DMS114 treated with DMSO at 0.1 percent for 48 hours (cell line): ENCODE measurements at regions not wholly inside any gene's neighbourhood (a gene's known extent, or its start where the extent isn't known, plus 50 kb on each side); places are given as distances from the start of the nearest gene placed in this dataset.
A peak's percentile ranks its signal among the peaks of the same experiment; 100 is the strongest.

Source experiments
- DNase-seq: peaks from one replicate; lab custom pipeline; 2025; ENCODE audit not compliant: unreplicated experiment; lab: John Stamatoyannopoulos, UW

- DNase-seq, result no peak
Measured at GRCh38 chr6:78577585-78577984, 289.8 kb upstream of the IRAK1BP1 start.

- DNase-seq, result no peak
Measured at GRCh38 chr6:78578430-78578829, 288.9 kb upstream of the IRAK1BP1 start.

- DNase-seq, result no peak
Measured at GRCh38 chr6:78580923-78581322, 286.4 kb upstream of the IRAK1BP1 start.

GRCh38 chr6:78583079-78583478 is 284.3 kb upstream of the IRAK1BP1 start:
- no peak for DNase-seq

DNA sequence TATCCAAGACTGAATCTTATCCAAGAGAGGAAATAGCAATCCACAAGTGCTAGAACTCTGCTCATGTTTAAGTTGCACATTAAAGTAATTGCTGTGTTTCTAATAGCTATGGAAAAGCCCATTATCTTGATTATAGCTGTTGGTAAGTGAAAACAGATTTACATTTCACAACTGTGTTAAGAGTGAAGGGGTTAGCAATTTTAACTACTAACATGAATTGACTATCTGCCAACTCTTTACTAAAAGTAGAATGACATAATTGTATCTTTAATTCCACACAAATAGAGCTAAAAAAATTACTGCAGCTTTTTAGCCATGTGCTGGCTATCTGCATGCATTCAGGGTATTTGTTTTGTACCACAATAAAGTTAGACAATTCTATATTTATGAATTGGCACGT is 277.9 kb upstream of the IRAK1BP1 start:
- no peak for DNase-seq

GRCh38 chr6:78593898-78594667 is 273.3 kb upstream of the IRAK1BP1 start:
- no peak for DNase-seq

DNA sequence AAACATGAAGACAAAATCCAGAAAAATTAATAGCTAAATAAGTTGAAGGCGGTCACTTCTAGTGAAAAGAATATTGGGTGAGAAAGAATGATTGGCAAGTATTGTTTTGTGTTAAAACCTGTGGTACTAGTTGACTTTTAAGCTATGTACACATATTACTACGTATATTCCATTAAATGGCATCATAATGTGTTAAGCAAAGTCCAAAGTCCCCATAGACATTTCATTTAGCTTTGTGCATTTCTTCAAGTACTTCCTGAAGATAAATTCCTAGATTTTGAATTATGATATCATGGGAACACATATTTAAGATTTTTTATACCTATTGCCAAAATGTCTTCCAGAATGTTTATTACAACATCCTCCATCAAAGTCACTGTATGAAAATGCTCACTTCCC is 272.7 kb upstream of the IRAK1BP1 start:
- DNase-seq, result no peak

DNA sequence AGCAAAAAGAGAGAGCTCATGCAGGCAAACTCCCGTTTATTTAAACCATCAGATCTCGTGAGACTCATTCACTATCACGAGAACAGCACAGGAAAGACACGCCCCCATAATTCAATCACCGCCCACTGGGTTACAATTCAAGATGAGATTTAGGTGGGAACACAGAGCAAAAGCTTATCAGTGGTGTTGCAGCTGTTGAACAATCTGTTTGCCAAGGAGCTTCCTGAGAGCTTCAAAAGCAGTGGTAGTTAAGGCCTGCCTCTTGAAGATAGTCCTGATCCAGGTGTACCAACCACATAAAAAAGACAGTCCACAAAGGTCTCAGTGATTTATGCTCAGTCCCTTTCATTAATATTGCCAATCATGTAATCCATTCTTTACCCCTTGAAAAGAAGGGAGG is 269.4 kb upstream of the IRAK1BP1 start:
- no peak for DNase-seq

DNA sequence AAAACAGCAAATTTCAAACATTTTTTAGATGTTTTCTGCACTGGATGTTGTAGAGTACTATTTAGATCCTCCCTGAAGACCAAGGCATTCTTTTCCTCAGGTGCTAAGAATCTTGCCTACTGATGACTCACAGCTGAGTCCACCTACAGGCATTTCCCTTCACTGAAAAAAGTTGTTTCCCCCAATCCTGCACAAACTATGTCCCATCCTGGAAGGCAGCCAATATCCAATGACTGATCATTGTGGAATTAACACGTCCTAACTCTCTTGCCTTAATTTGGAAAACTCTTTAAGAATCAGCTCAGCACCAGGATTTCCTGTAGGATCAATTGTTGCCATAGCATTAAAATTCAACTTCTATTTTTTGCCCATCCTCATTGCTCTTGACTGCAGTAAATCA is 268.4 kb upstream of the IRAK1BP1 start:
- no peak for DNase-seq

DNA sequence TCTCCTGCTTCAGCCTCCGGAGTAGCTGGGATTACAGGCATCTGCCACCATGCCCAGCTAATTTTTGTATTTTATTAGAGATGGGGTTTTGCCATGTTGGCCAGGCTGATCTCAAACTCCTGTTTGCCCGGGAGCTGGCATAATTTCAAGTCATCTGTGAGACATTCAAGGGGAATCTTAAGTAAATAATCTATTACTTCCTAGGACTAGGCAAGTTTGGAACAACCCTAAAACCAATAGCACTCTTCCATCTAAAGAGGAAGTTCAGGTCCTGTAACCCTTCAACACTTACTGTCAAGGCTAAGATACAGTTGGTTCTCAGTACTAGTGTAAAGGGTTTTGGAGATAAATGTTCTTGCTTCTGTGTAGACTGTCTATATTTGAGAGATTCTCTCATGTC is 267.8 kb upstream of the IRAK1BP1 start:
- DNase-seq, result no peak

DNA sequence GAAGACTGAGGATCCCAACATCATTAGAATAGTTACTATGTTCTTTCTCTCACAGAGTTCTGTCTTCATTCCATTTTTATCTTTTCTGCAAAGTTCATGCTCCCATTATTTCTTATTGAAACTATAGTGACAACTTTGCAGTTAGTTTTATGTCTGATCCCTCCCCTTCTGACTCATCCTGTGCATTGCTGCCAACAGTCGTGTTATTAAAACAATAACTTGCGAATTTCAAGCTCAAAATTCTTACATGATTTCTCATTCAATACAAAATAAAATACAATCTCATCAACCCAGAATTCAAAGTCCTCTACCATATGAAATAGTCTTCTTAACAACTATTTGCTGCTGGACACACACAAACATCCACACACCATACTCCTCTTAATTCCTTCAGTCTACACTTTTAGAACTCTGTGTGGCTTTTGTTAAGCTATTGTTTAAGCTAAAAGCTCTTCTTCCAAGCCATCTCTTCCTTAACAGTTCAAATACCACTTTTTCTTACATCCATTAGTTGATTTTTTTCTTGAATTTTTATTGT is 261.4 kb upstream of the IRAK1BP1 start:
- DNase-seq, result no peak

DNA sequence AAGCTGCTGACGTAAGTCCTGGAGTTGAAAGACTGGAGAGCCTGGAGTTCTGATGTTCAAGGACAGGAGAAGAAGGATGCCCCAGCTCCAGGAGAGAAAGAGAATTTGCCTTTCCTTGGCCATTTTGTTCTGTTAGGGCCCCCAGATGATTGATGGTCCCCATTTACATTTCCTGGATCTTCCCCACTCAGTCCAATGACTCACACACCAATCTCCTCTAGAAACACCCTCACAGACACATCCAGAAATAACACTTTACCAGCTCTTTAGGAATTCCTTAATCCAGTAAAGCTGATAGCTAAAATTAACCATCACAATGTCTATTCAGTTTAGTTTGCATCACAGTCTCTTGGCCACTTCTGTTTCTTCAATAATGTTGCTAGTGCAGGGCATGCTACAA is 260.2 kb upstream of the IRAK1BP1 start:
- no peak for DNase-seq

- no peak for DNase-seq
Measured at GRCh38 chr6:78611102-78611620, 256.2 kb upstream of the IRAK1BP1 start.

DNA sequence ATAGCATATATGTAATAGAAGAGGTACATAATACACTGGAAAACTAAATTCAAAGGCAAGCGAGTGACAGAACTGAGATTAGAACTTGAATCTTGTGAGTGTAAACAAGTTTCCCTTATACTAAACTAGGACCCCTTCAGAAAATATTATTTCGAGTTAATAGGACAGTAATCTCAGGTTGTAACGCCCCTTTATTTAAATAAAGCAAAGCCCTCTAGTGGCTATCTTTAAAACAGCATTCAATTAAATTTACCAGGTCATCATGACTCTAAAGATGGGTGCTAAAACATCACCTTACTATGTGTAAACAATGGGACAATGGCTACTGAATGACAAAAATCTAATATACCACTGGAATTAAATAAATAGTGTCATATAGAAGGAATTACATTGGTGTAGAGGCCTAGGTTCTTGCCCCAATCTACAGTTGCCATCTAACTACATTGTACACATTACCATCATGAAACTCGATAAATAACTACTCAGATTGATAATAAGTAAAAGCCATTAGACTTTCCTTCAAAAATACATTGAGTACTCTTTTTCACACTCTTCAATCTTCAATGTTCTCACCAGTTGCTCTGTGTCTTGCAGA is 255.4 kb upstream of the IRAK1BP1 start:
- peak; percentile 2 for DNase-seq

- no peak for DNase-seq
Measured at GRCh38 chr6:78614961-78615360, 252.4 kb upstream of the IRAK1BP1 start.

DNA sequence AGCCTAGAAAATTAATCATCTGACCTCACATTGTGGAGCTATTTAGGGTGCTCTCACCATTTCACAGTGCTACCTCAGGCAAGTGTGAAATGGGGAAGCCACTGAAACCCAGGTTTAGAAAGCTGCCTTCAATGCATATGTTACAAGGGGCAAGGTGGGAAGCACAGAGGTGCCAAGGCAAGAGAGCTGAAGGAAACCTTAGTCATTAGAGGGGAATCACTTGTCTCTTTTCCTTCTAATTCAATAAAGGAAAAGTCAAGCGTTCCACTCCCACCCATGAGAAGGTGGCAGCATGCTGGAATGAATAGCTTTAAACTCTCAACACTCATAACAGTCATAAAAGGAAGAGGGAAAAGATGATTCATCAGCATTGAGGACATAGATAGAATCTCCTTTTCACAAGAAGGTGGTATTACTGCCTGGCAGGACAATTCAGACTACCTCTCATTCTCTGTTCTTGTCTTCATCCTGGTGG is 251.9 kb upstream of the IRAK1BP1 start:
- DNase-seq, result no peak

GRCh38 chr6:78618970-78619369 is 248.4 kb upstream of the IRAK1BP1 start:
- no peak for DNase-seq

- no peak for DNase-seq
Measured at GRCh38 chr6:78623554-78623953, 243.8 kb upstream of the IRAK1BP1 start.

DNA sequence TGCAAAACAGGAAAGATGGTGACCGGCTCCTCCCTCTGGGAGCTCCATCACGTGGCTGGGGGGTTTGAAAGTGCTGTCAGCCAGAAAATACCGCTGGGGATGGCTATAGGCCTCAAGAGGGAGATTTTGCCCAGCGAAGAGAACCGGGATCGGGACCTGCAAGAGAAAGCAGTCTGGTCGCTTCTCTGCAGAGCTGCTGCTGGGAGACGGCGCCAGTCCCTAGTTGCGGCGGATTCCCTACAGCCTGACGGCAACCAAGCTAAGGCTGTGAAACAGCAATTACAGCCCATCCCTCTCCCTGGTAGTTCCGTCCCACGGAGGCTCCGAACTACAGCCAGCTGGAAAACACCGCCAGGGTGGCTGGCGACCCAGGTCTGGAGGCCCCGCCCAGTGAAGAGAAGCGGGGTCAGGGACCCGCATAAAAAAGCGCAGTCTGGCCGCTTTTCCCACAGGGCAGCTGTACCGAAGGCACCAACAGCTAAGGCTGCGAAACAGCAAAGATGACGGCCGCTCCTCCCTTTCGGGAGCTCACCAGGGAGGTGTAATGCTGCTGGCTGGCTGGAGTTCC is 238.1 kb upstream of the IRAK1BP1 start:
- DNase-seq, result no peak

GRCh38 chr6:78629836-78630235 is 237.5 kb upstream of the IRAK1BP1 start:
- no peak for DNase-seq

- no peak for DNase-seq
Measured at GRCh38 chr6:78631976-78632375, 235.4 kb upstream of the IRAK1BP1 start.
